ENCODE measurements at regions not wholly inside any gene's neighbourhood (a gene's known extent, or its start where the extent isn't known, plus 50 kb on each side); places are given as distances from the start of the nearest gene placed in this dataset.

DNA sequence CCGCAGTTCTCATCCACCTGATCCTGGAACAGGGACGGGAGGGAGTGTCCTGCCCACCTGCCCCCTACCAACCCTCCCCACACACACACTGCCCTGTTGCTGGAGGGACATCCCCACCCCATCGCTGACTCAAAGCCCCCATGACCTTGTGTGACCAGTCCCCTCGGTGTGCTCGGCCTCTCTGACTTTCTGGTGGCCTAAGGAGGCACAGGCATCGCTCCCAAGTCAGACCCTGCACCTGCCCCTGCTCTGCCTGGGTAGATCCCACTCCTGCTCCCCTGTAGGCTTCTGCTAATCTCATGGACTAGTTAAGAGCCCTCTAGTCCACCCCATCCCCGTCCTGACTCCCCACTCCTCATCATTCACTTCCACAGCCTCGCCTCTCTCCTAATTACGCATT is 58.8 kb upstream of the DOCK1 start:
- TF ChIP-seq, protein P1, sequence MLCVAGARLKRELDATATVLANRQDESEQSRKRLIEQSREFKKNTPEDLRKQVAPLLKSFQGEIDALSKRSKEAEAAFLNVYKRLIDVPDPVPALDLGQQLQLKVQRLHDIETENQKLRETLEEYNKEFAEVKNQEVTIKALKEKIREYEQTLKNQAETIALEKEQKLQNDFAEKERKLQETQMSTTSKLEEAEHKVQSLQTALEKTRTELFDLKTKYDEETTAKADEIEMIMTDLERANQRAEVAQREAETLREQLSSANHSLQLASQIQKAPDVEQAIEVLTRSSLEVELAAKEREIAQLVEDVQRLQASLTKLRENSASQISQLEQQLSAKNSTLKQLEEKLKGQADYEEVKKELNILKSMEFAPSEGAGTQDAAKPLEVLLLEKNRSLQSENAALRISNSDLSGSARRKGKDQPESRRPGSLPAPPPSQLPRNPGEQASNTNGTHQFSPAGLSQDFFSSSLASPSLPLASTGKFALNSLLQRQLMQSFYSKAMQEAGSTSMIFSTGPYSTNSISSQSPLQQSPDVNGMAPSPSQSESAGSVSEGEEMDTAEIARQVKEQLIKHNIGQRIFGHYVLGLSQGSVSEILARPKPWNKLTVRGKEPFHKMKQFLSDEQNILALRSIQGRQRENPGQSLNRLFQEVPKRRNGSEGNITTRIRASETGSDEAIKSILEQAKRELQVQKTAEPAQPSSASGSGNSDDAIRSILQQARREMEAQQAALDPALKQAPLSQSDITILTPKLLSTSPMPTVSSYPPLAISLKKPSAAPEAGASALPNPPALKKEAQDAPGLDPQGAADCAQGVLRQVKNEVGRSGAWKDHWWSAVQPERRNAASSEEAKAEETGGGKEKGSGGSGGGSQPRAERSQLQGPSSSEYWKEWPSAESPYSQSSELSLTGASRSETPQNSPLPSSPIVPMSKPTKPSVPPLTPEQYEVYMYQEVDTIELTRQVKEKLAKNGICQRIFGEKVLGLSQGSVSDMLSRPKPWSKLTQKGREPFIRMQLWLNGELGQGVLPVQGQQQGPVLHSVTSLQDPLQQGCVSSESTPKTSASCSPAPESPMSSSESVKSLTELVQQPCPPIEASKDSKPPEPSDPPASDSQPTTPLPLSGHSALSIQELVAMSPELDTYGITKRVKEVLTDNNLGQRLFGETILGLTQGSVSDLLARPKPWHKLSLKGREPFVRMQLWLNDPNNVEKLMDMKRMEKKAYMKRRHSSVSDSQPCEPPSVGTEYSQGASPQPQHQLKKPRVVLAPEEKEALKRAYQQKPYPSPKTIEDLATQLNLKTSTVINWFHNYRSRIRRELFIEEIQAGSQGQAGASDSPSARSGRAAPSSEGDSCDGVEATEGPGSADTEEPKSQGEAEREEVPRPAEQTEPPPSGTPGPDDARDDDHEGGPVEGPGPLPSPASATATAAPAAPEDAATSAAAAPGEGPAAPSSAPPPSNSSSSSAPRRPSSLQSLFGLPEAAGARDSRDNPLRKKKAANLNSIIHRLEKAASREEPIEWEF (IDR thresholded peaks at IDR 0.05; ENCODE audit: insufficient replicate concordance, low read depth, low read length): no peak
- TF ChIP-seq FOXK2 (IDR thresholded peaks at IDR 0.05) (no peak), WRNIP1 (IDR thresholded peaks at IDR 0.05; ENCODE audit: borderline replicate concordance, low read depth, low read length) (no peak), ATF7 (IDR thresholded peaks at IDR 0.05; ENCODE audit: low read depth) (no peak), LARP7 (IDR thresholded peaks at IDR 0.05) (no peak), IRF4 (IDR thresholded peaks at IDR 0.05; ENCODE audit: low read depth, low read length) (no peak), CHD1 (IDR thresholded peaks at IDR 0.05; ENCODE audit: low read depth, low read length) (no peak)
- TF ChIP-seq, protein P2, sequence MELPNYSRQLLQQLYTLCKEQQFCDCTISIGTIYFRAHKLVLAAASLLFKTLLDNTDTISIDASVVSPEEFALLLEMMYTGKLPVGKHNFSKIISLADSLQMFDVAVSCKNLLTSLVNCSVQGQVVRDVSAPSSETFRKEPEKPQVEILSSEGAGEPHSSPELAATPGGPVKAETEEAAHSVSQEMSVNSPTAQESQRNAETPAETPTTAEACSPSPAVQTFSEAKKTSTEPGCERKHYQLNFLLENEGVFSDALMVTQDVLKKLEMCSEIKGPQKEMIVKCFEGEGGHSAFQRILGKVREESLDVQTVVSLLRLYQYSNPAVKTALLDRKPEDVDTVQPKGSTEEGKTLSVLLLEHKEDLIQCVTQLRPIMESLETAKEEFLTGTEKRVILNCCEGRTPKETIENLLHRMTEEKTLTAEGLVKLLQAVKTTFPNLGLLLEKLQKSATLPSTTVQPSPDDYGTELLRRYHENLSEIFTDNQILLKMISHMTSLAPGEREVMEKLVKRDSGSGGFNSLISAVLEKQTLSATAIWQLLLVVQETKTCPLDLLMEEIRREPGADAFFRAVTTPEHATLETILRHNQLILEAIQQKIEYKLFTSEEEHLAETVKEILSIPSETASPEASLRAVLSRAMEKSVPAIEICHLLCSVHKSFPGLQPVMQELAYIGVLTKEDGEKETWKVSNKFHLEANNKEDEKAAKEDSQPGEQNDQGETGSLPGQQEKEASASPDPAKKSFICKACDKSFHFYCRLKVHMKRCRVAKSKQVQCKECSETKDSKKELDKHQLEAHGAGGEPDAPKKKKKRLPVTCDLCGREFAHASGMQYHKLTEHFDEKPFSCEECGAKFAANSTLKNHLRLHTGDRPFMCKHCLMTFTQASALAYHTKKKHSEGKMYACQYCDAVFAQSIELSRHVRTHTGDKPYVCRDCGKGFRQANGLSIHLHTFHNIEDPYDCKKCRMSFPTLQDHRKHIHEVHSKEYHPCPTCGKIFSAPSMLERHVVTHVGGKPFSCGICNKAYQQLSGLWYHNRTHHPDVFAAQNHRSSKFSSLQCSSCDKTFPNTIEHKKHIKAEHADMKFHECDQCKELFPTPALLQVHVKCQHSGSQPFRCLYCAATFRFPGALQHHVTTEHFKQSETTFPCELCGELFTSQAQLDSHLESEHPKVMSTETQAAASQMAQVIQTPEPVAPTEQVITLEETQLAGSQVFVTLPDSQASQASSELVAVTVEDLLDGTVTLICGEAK (IDR thresholded peaks at IDR 0.05; ENCODE audit: borderline replicate concordance): no peak
- ChIA-PET CTCF (no interaction called here), SMC1A (ENCODE audit: uncharacterized antibody, unreplicated experiment) (no interaction called here), POLR2A (no interaction called here), RAD21 (ENCODE audit: unreplicated experiment) (no interaction called here)
- no peak for FAIRE-seq
- no peaks in the 10 kb centered on the region for H3K4me1 ChIP-seq (ENCODE audit: control insufficient read depth, insufficient read depth, low read length)
- H3K79me2 ChIP-seq (ENCODE audit: control insufficient read depth, insufficient read depth, low read length): no peaks in the 10 kb centered on the region
- BruUV-seq (replicated peaks): no TSS peak
- 1% methylated on average over 9 of the region's 9 CpGs for WGBS (ENCODE audit: insufficient coverage, insufficient replicate concordance, low lambda C conversion rate, missing lambda C conversion rate)
- no peaks in the 10 kb centered on the region for H4K20me1 ChIP-seq (ENCODE audit: control insufficient read depth, insufficient read depth)
- H2AFZ ChIP-seq (ENCODE audit: control insufficient read depth, low read depth, low read length): no peak overlapping the region
- DNase-seq (ENCODE audit: low read depth, low spot score): no peak
- H3K4me3 ChIP-seq: no peak overlapping the region
- H3K36me3 ChIP-seq (ENCODE audit: control insufficient read depth in 2 of 2, insufficient read depth in 2 of 2, low read length in 1 of 2): no peaks in the 10 kb centered on the region
- intact Hi-C loops (cut with micrococcal nuclease; ENCODE audit: unreplicated experiment) (no loop called here), in situ Hi-C loops (cut with MboI) (no loop called here)
- no peaks in the 10 kb centered on the region for H3K9me3 ChIP-seq (replicated peaks; ENCODE audit: control insufficient read depth, insufficient read depth, low read length)
- no peak overlapping the region for H3K9ac ChIP-seq (ENCODE audit: control insufficient read depth, insufficient read depth, low read length)
- no peak overlapping the region for H3K27ac ChIP-seq (ENCODE audit: control insufficient read depth, insufficient read depth)
- H3K27me3 ChIP-seq (replicated peaks in 1 of 2; ENCODE audit: control insufficient read depth in 2 of 2, insufficient read depth in 2 of 2, low read length in 1 of 2): no peaks in the 10 kb centered on the region
- H3K4me2 ChIP-seq (ENCODE audit: control insufficient read depth, insufficient read depth): no peak overlapping the region
- no peak for ATAC-seq

Measured in GM12878 (cell line).